Transverse colon (tissue), 4 donors: ENCODE measurements at regions not wholly inside any gene's neighbourhood (a gene's known extent, or its start where the extent isn't known, plus 50 kb on each side); places are given as distances from the start of the nearest gene placed in this dataset.

Experiments
- POLR2AphosphoS5 ChIP-seq, 3 donors: sonication (generic); formaldehyde crosslinking; IDR thresholded peaks; one replicate each; pipeline ENCODE4 v1.6.1; 2016; ENCODE audit warnings: antibody characterized with exemption in 3 of 3
- TF ChIP-seq, protein P1 (sequence below), 5 experiments: fragments of 200-600 bp in 3 of 5; fragments of 450-650 bp in 2 of 5; sonication (generic) in 3 of 5; IDR thresholded peaks; 1 replicate in 2 of 5; 2 replicates in 3 of 5; pipeline ENCODE4 v1.5.1; 2016 to 2017; ENCODE audit warnings: antibody characterized with exemption in 5 of 5, inconsistent platforms in 3 of 5, mild to moderate bottlenecking in 2 of 5, moderate library complexity in 1 of 5

DNA sequence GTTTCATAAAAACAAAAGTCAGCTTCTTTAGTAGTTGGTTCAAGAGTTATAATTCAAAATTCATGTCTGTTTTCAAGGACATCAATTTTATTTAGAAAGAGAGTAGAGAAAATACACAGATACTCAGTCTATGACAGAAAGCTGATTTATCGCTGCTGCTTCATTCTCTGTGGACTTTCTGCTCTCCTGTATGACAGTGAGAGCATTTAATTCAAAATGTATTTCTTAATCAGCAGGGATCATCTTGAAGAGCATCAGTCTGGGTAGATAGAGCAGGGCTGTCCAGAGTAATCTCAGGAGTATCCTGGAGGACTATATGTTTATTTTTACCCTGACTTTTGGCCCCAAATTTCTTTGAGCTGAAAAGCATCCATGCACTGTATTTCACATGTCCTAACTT lies 1676.7 kb downstream of the REEP3 start:
- TF ChIP-seq, protein P1, sequence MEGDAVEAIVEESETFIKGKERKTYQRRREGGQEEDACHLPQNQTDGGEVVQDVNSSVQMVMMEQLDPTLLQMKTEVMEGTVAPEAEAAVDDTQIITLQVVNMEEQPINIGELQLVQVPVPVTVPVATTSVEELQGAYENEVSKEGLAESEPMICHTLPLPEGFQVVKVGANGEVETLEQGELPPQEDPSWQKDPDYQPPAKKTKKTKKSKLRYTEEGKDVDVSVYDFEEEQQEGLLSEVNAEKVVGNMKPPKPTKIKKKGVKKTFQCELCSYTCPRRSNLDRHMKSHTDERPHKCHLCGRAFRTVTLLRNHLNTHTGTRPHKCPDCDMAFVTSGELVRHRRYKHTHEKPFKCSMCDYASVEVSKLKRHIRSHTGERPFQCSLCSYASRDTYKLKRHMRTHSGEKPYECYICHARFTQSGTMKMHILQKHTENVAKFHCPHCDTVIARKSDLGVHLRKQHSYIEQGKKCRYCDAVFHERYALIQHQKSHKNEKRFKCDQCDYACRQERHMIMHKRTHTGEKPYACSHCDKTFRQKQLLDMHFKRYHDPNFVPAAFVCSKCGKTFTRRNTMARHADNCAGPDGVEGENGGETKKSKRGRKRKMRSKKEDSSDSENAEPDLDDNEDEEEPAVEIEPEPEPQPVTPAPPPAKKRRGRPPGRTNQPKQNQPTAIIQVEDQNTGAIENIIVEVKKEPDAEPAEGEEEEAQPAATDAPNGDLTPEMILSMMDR (IDR thresholded peaks at IDR 0.05): no peak
- no peak for TF ChIP-seq POLR2AphosphoS5 (IDR thresholded peaks at IDR 0.05)
